GM23338 (cell line): ENCODE measurements at regions not wholly inside any gene's neighbourhood (a gene's known extent, or its start where the extent isn't known, plus 50 kb on each side); places are given as distances from the start of the nearest gene placed in this dataset.

Experiments used
- CREB1 ChIP-seq: fragments of 250-450 bp; sonication (Bioruptor Pico); IDR thresholded peaks from 2 replicates; pipeline ENCODE4 v1.5.0; 2020; ENCODE audit warnings: low read depth, mild to moderate bottlenecking, moderate library complexity
- EZH2 ChIP-seq: fragments of 200-600 bp; sonication (generic); IDR thresholded peaks from one replicate; pipeline ENCODE4 v1.8.0; 2017; ENCODE audit warnings: antibody characterized with exemption, mild to moderate bottlenecking, low read depth; ENCODE audit not compliant: unreplicated experiment
- JUNB ChIP-seq: IDR thresholded peaks from one replicate; pipeline ENCODE4 v1.6.1; 2016; ENCODE audit warnings: antibody characterized with exemption; ENCODE audit not compliant: unreplicated experiment
- NANOG ChIP-seq: IDR thresholded peaks from 2 replicates; pipeline ENCODE4 v1.6.1; 2016; ENCODE audit warnings: antibody characterized with exemption, borderline replicate concordance
- POLR2AphosphoS5 ChIP-seq: IDR thresholded peaks from 2 replicates; pipeline ENCODE4 v1.6.1; 2016; ENCODE audit warnings: antibody characterized with exemption, low read depth
- ZNF114 ChIP-seq: fragments of 250-450 bp; sonication (Bioruptor Pico); IDR thresholded peaks from 2 replicates; pipeline ENCODE4 v1.5.0; 2020; ENCODE audit warnings: mild to moderate bottlenecking, moderate library complexity
- ZNF462 ChIP-seq: fragments of 250-450 bp; sonication (Bioruptor Pico); IDR thresholded peaks from 2 replicates; pipeline ENCODE4 v1.5.0; 2020; ENCODE audit warnings: mild to moderate bottlenecking, moderate library complexity
- TF ChIP-seq, protein P1 (sequence below): IDR thresholded peaks from one replicate; pipeline ENCODE4 v1.6.1; 2018; ENCODE audit warnings: antibody characterized with exemption; ENCODE audit not compliant: unreplicated experiment

DNA sequence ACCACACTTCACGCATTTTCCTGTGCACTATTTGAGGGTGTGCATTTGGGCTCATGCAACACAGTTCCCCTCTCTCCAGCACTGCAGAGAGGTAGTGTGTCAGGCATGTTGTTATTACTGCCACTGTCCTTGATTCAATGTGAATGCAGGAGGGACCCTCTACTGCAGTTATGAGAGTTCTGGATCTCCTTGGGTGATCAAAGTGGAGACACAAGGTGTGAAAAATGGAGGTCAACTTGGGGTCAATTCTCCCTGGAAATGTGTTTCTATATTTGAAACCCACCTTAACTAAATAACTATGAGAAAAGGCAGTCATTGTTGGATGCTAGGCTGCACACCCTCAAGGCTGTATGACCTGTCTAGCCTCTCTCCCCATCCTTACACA, 73.9 kb upstream of the FAM171A1 start (continued):
- TF ChIP-seq ZNF462 (CRISPR knock-in tag) (no peak), EZH2 (no peak), JUNB (no peak), CREB1 (CRISPR knock-in tag) (no peak), POLR2AphosphoS5 (no peak), NANOG (no peak), ZNF114 (CRISPR knock-in tag) (no peak)
- TF ChIP-seq, protein P1, sequence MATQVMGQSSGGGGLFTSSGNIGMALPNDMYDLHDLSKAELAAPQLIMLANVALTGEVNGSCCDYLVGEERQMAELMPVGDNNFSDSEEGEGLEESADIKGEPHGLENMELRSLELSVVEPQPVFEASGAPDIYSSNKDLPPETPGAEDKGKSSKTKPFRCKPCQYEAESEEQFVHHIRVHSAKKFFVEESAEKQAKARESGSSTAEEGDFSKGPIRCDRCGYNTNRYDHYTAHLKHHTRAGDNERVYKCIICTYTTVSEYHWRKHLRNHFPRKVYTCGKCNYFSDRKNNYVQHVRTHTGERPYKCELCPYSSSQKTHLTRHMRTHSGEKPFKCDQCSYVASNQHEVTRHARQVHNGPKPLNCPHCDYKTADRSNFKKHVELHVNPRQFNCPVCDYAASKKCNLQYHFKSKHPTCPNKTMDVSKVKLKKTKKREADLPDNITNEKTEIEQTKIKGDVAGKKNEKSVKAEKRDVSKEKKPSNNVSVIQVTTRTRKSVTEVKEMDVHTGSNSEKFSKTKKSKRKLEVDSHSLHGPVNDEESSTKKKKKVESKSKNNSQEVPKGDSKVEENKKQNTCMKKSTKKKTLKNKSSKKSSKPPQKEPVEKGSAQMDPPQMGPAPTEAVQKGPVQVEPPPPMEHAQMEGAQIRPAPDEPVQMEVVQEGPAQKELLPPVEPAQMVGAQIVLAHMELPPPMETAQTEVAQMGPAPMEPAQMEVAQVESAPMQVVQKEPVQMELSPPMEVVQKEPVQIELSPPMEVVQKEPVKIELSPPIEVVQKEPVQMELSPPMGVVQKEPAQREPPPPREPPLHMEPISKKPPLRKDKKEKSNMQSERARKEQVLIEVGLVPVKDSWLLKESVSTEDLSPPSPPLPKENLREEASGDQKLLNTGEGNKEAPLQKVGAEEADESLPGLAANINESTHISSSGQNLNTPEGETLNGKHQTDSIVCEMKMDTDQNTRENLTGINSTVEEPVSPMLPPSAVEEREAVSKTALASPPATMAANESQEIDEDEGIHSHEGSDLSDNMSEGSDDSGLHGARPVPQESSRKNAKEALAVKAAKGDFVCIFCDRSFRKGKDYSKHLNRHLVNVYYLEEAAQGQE: no peak
